IMR-90 (cell line): ENCODE measurements at regions not wholly inside any gene's neighbourhood (a gene's known extent, or its start where the extent isn't known, plus 50 kb on each side); places are given as distances from the start of the nearest gene placed in this dataset.

Source experiments
- ATAC-seq: fragments of 200-7000 bp; cut with Tn5 transposase; 2 replicates; pipeline ENCODE4 v1.9.1; 2020; ENCODE audit warnings: low read depth, mild to moderate bottlenecking, moderate library complexity
- BruUV-seq: library from RNA; stranded (reverse); fragments of 400-500 nt; replicated peaks from 2 replicates; lab custom pipeline; 2021; lab: Mats Ljungman, UMichigan
- CTCF ChIA-PET: fragments of 300-600 bp; formaldehyde crosslinking; extraction: SDS; loops from one replicate; lab custom pipeline; 2021; ENCODE audit warnings: antibody characterized with exemption; lab: Yijun Ruan, JAX
- POLR2A ChIA-PET: fragments of 300-600 bp; sonication (Branson Sonifier 250); formaldehyde crosslinking; loops from one replicate; lab custom pipeline; 2022; ENCODE audit warnings: antibody characterized with exemption; ENCODE audit not compliant: unreplicated experiment; lab: Charles Lee
- DNase-seq: peaks from one replicate; pipeline ENCODE4 v3.0.0; 2013
- H2AFZ ChIP-seq: replicated peaks from 2 replicates; pipeline ENCODE3; 2013; ENCODE audit warnings: low read length, mild to moderate bottlenecking; ENCODE audit not compliant: poor library complexity
- H2AK5ac ChIP-seq: 2 replicates; pipeline ENCODE4 v1.6.1; 2013; ENCODE audit warnings: low read depth, low read length, inconsistent platforms
- H2AK9ac ChIP-seq: replicated peaks from 2 replicates; pipeline ENCODE3; 2013; ENCODE audit warnings: mild to moderate bottlenecking, low read depth, low read length, moderate library complexity; ENCODE audit not compliant: poor library complexity
- H2BK120ac ChIP-seq: 2 replicates; pipeline ENCODE4 v1.6.1; 2013; ENCODE audit warnings: low read depth, low read length, inconsistent platforms
- H2BK15ac ChIP-seq: 3 replicates; pipeline ENCODE4 v1.6.1; 2013; ENCODE audit warnings: low read depth, low read length, inconsistent platforms
- H2BK20ac ChIP-seq: 2 replicates; pipeline ENCODE4 v1.6.1; 2013; ENCODE audit warnings: low read depth, mild to moderate bottlenecking, inconsistent platforms, low read length, moderate library complexity
- H2BK5ac ChIP-seq: 2 replicates; pipeline ENCODE4 v1.6.1; 2013; ENCODE audit warnings: mild to moderate bottlenecking, low read depth, low read length, inconsistent platforms; ENCODE audit not compliant: poor library complexity, severe bottlenecking
- H3K14ac ChIP-seq: replicated peaks from 2 replicates; pipeline ENCODE4 v1.6.1; 2013; ENCODE audit warnings: low read depth, low read length, inconsistent platforms
- H3K18ac ChIP-seq: 2 replicates; pipeline ENCODE4 v1.6.1; 2013; ENCODE audit warnings: low read depth, low read length, control low read depth
- H3K23ac ChIP-seq: 2 replicates; pipeline ENCODE4 v1.6.1; 2013; ENCODE audit warnings: low read depth, low read length, inconsistent platforms
- H3K27ac ChIP-seq: 2 replicates; pipeline ENCODE4 v1.5.1; 2013; ENCODE audit warnings: mild to moderate bottlenecking, control low read depth, low read length; ENCODE audit not compliant: insufficient read depth
- H3K27me3 ChIP-seq: 2 replicates; pipeline ENCODE4 v1.6.1; 2013; ENCODE audit warnings: low read length; ENCODE audit not compliant: control insufficient read depth, insufficient read depth
- H3K36me3 ChIP-seq: 2 replicates; pipeline ENCODE4 v1.6.1; 2013; ENCODE audit warnings: low read length, mixed read lengths; ENCODE audit not compliant: control insufficient read depth, insufficient read depth
- H3K4ac ChIP-seq: 2 replicates; pipeline ENCODE4 v1.6.1; 2013; ENCODE audit warnings: low read depth, low read length, inconsistent platforms
- H3K4me1 ChIP-seq: 2 replicates; pipeline ENCODE4 v1.6.1; 2013; ENCODE audit warnings: low read length, mixed read lengths; ENCODE audit not compliant: control insufficient read depth, insufficient read depth
- H3K4me2 ChIP-seq: 2 replicates; pipeline ENCODE4 v1.6.1; 2013; ENCODE audit warnings: low read depth, mild to moderate bottlenecking, control low read depth, low read length, moderate library complexity
- H3K4me3 ChIP-seq: 2 replicates; pipeline ENCODE4 v1.5.1; 2013; ENCODE audit warnings: low read depth, mild to moderate bottlenecking, control low read depth, low read length, moderate library complexity; ENCODE audit not compliant: insufficient read depth
- H3K56ac ChIP-seq: 2 replicates; pipeline ENCODE4 v1.6.1; 2013; ENCODE audit warnings: low read length, inconsistent platforms; ENCODE audit not compliant: insufficient read depth; ENCODE audit errors: extremely low read depth
- H3K79me1 ChIP-seq, 2 experiments: 2 replicates each; pipeline ENCODE4 v1.6.1; 2013; ENCODE audit warnings: low read length in 2 of 2, inconsistent platforms in 1 of 2, low read depth in 1 of 2
- H3K9ac ChIP-seq: 2 replicates; pipeline ENCODE4 v1.6.1; 2013; ENCODE audit warnings: low read depth, low read length, control low read depth
- H3K9me1 ChIP-seq: 2 replicates; pipeline ENCODE4 v1.6.1; 2013; ENCODE audit warnings: low read length, inconsistent platforms; ENCODE audit not compliant: insufficient read depth
- H3K9me3 ChIP-seq: 2 replicates; pipeline ENCODE4 v1.6.1; 2013; ENCODE audit warnings: low read length; ENCODE audit not compliant: control insufficient read depth, insufficient read depth
- H4K20me1 ChIP-seq: 2 replicates; pipeline ENCODE4 v1.6.1; 2013; ENCODE audit warnings: low read length, inconsistent platforms; ENCODE audit not compliant: insufficient read depth
- H4K5ac ChIP-seq: 2 replicates; pipeline ENCODE4 v1.6.1; 2013; ENCODE audit warnings: mild to moderate bottlenecking, low read depth, low read length, control low read depth
- H4K8ac ChIP-seq, 2 experiments: 2 replicates each; pipeline ENCODE4 v1.6.1; 2013; ENCODE audit warnings: low read depth in 2 of 2, low read length in 2 of 2, control low read depth in 1 of 2, inconsistent platforms in 1 of 2
- H4K91ac ChIP-seq: 2 replicates; pipeline ENCODE4 v1.6.1; 2013; ENCODE audit warnings: low read depth, low read length, inconsistent platforms; ENCODE audit not compliant: insufficient read depth
- BHLHE40 ChIP-seq: fragments of 150-350 bp; IDR thresholded peaks from 2 replicates; pipeline ENCODE4 v1.6.1; 2016; ENCODE audit warnings: mild to moderate bottlenecking, low read depth, low read length
- FOS ChIP-seq: fragments of 150-350 bp; IDR thresholded peaks from 2 replicates; pipeline ENCODE4 v1.6.1; 2016; ENCODE audit warnings: low read depth, low read length
- MAFK ChIP-seq: IDR thresholded peaks from 2 replicates; pipeline ENCODE4 v1.6.1; 2012; ENCODE audit warnings: low read depth, low read length, improper control_type of control experiment
- MAZ ChIP-seq: IDR thresholded peaks from 2 replicates; pipeline ENCODE4 v1.6.1; 2012; ENCODE audit warnings: low read depth, mild to moderate bottlenecking, low read length, improper control_type of control experiment, moderate library complexity, borderline replicate concordance
- NFE2L2 ChIP-seq: fragments of 150-350 bp; IDR thresholded peaks from 2 replicates; pipeline ENCODE4 v1.6.1; 2016; ENCODE audit warnings: low read depth, mild to moderate bottlenecking, low read length
- WGBS, 2 experiments: methylation state at CpG; one replicate each; pipeline versions ENCODE4 v1.1.5 to v1.1.7; 2013; ENCODE audit warnings: missing lambda C conversion rate in 2 of 2; ENCODE audit not compliant: insufficient read length in 1 of 2; ENCODE audit errors: extremely low coverage in 2 of 2; 5-methylcytosine and 5-hydroxymethylcytosine counted together
- dilution Hi-C: fragments of 300-500 bp; cut with HindIII; formaldehyde crosslinking; loops from one replicate; pipeline ENCODE4 v1.14.3; 2018; ENCODE audit warnings: low sequenced_read_pairs; ENCODE audit not compliant: unreplicated experiment
- in situ Hi-C: fragments of 300-500 bp; cut with MboI; formaldehyde crosslinking; loops from 3 replicates; pipeline ENCODE4 v1.14.3; 2019; ENCODE audit warnings: low sequenced_read_pairs, inconsistent platforms, mixed read lengths
- intact Hi-C: fragments of 100-400 bp; cut with micrococcal nuclease; formaldehyde crosslinking; loops from 2 replicates; pipeline ENCODE4 v1.10.0; 2022

GRCh38 chr12:33245434-33245833 is 194.2 kb downstream of the SYT10 start:
- H2AK5ac ChIP-seq: no peak overlapping the region
- WGBS, 2 experiments: no CpG with 5 or more reads among the region's 4 CpGs
- no peak overlapping the region for H4K5ac ChIP-seq
- dilution Hi-C loops (no loop called here), intact Hi-C loops (no loop called here), in situ Hi-C loops (no loop called here)
- no TSS peak for BruUV-seq
- no peak for TF ChIP-seq MAZ
- TF ChIP-seq BHLHE40: no peak
- no peak for TF ChIP-seq FOS
- TF ChIP-seq NFE2L2: no peak
- no peak for TF ChIP-seq MAFK
- H3K14ac ChIP-seq: no peak overlapping the region
- H3K56ac ChIP-seq: no peak overlapping the region
- no peak overlapping the region for H2AFZ ChIP-seq
- H2BK5ac ChIP-seq: no peak overlapping the region
- H4K8ac ChIP-seq: no peak overlapping the region
- POLR2A ChIA-PET: no interaction called here
- no peak overlapping the region for H2BK15ac ChIP-seq
- H2AK9ac ChIP-seq: no peak overlapping the region
- no peak overlapping the region for H2BK120ac ChIP-seq
- no peak overlapping the region for H3K23ac ChIP-seq
- no peak overlapping the region for H3K27ac ChIP-seq
- no peaks in the 10 kb centered on the region for H3K9me1 ChIP-seq
- no peak overlapping the region for H3K18ac ChIP-seq
- no peaks in the 10 kb centered on the region for H3K36me3 ChIP-seq
- CTCF ChIA-PET: no interaction called here
- H3K4me2 ChIP-seq: no peak overlapping the region
- no peak overlapping the region for H3K4ac ChIP-seq
- no peak overlapping the region for H2BK20ac ChIP-seq
- H3K9me3 ChIP-seq: peaks cover 8% of the 10 kb centered on the region
- ATAC-seq: no peak
- H4K20me1 ChIP-seq: no peaks in the 10 kb centered on the region
- DNase-seq: no peak
- no peak overlapping the region for H4K91ac ChIP-seq
- H3K4me1 ChIP-seq: no peaks in the 10 kb centered on the region
- no peak overlapping the region for H3K9ac ChIP-seq
- H3K27me3 ChIP-seq: no peaks in the 10 kb centered on the region
- no peaks in the 10 kb centered on the region for H3K79me1 ChIP-seq
- no peak overlapping the region for H3K4me3 ChIP-seq
